K562 (cell line): ENCODE measurements at regions not wholly inside any gene's neighbourhood (a gene's known extent, or its start where the extent isn't known, plus 50 kb on each side); places are given as distances from the start of the nearest gene placed in this dataset.
"Not testable (repeated sequence)": the region's sequence is repeated elsewhere in the genome, so short reads cannot be mapped to it uniquely, and the experiment has no call there.

Source experiments
- ATAC-seq: fragments of 200-7000 bp; cut with Tn5 transposase; 3 replicates; pipeline ENCODE4 v1.9.1; 2020; ENCODE audit warnings: moderate library complexity
- BruUV-seq: library from RNA; stranded (reverse); fragments of 400-500 nt; replicated peaks from 2 replicates; lab custom pipeline; 2021; lab: Mats Ljungman, UMichigan
- CTCF ChIA-PET: fragments of 300-600 bp; formaldehyde crosslinking; extraction: SDS; loops from one replicate; lab custom pipeline; 2021; ENCODE audit warnings: low intra/inter-chr PET ratio; lab: Yijun Ruan, JAX
- POLR2A ChIA-PET: fragments of 300-600, 350-650 bp; sonication (Branson Sonifier 250); formaldehyde crosslinking; extraction: SDS; loops from one replicate; lab custom pipeline; 2021; ENCODE audit warnings: antibody characterized with exemption, inconsistent platforms; lab: Yijun Ruan, JAX
- DNase-seq, 4 experiments: peaks; one replicate each; pipeline versions ENCODE4 v3.0.0 to v3.0.0-alpha.2; 2011 to 2018; ENCODE audit warnings: low spot score in 3 of 4, mixed read lengths in 3 of 4; ENCODE audit errors: extremely low read depth in 1 of 4
- FAIRE-seq: peaks from 2 replicates; lab custom pipeline; 2011; peaks lifted over from hg19 to GRCh38; lab: Jason Lieb, UNC
- H2AFZ ChIP-seq: 2 replicates; pipeline ENCODE4 v1.6.0; 2011; ENCODE audit warnings: low read depth, low read length, control low read depth, inconsistent platforms
- H3K27ac ChIP-seq: fragments of 200-600 bp; 3 replicates; pipeline ENCODE4 v1.8.0; 2011; ENCODE audit warnings: low read depth, mild to moderate bottlenecking, control low read depth, inconsistent platforms, low read length, moderate library complexity, mixed read lengths; ENCODE audit errors: extremely low read depth
- H3K27me3 ChIP-seq, 2 experiments: fragments of 300-600 bp in 1 of 2; 2 replicates in 1 of 2; 3 replicates in 1 of 2; pipeline versions ENCODE4 v1.6.0 to v1.8.0; 2011; ENCODE audit warnings: inconsistent platforms in 2 of 2, low read length in 2 of 2, mild to moderate bottlenecking in 1 of 2, mixed read lengths in 1 of 2, moderate library complexity in 1 of 2; ENCODE audit not compliant: control insufficient read depth in 2 of 2, insufficient read depth in 2 of 2
- H3K36me3 ChIP-seq: fragments of 300-600 bp; 3 replicates; pipeline ENCODE4 v1.8.0; 2011; ENCODE audit warnings: mild to moderate bottlenecking, low read length, inconsistent platforms; ENCODE audit not compliant: control insufficient read depth, insufficient read depth
- H3K4me1 ChIP-seq, 2 experiments: fragments of 200-600 bp in 1 of 2; replicated peaks in 1 of 2; 2 replicates in 1 of 2; 3 replicates in 1 of 2; pipeline versions ENCODE4 v1.5.1 to v1.8.0; 2011; ENCODE audit warnings: inconsistent platforms in 2 of 2, low read length in 2 of 2, mild to moderate bottlenecking in 1 of 2, mixed read lengths in 1 of 2, moderate library complexity in 1 of 2; ENCODE audit not compliant: control insufficient read depth in 2 of 2, insufficient read depth in 2 of 2
- H3K4me2 ChIP-seq: 2 replicates; pipeline ENCODE4 v1.6.1; 2011; ENCODE audit warnings: low read length, control low read depth, inconsistent platforms, mixed read lengths; ENCODE audit not compliant: insufficient read depth
- H3K4me3 ChIP-seq: fragments of 200-600 bp; sonication (generic), shearing (Covaris generic); 2 replicates; pipeline ENCODE4 v1.5.1; 2016; ENCODE audit warnings: control low read depth, inconsistent platforms
- H3K79me2 ChIP-seq: fragments of 200-600 bp; 3 replicates; pipeline ENCODE4 v1.8.0; 2011; ENCODE audit warnings: low read length, inconsistent platforms; ENCODE audit not compliant: control insufficient read depth, insufficient read depth
- H3K9ac ChIP-seq, 2 experiments: 2 replicates each; pipeline versions ENCODE4 v1.6.0 to v1.6.1; 2011; ENCODE audit warnings: low read depth in 2 of 2, low read length in 2 of 2, control low read depth in 1 of 2, inconsistent platforms in 1 of 2, mild to moderate bottlenecking in 1 of 2, mixed read lengths in 1 of 2; ENCODE audit not compliant: insufficient read depth in 1 of 2
- H3K9me1 ChIP-seq: one replicate; pipeline ENCODE4 v1.6.0; 2011; ENCODE audit warnings: inconsistent platforms, mild to moderate bottlenecking, low read length, moderate library complexity; ENCODE audit not compliant: control insufficient read depth, insufficient read depth
- H3K9me3 ChIP-seq: replicated peaks from 2 replicates; pipeline ENCODE4 v1.5.1; 2011; ENCODE audit warnings: low read depth, low read length, inconsistent platforms; ENCODE audit not compliant: control insufficient read depth, insufficient read depth
- H4K20me1 ChIP-seq: replicated peaks from 2 replicates; pipeline ENCODE4 v1.6.1; 2011; ENCODE audit warnings: low read length, inconsistent platforms, mixed read lengths; ENCODE audit not compliant: control insufficient read depth, insufficient read depth
- ATF7 ChIP-seq: fragments of 450-650 bp; IDR thresholded peaks from 2 replicates; pipeline ENCODE4 v1.7.1; 2014; ENCODE audit warnings: mild to moderate bottlenecking, moderate library complexity
- CBX1 ChIP-seq: sonication (generic); IDR thresholded peaks from 2 replicates; pipeline ENCODE4 v1.6.1; 2016; ENCODE audit warnings: antibody characterized with exemption, low read depth, mild to moderate bottlenecking
- CCAR2 ChIP-seq: fragments of 200-400 bp; formaldehyde crosslinking; IDR thresholded peaks from 2 replicates; pipeline ENCODE4 v1.6.1; 2017; ENCODE audit warnings: mild to moderate bottlenecking, low read depth, low read length
- FOXK2 ChIP-seq, 2 experiments: fragments of 450-650 bp; IDR thresholded peaks in 1 of 2; conservative IDR thresholded peaks in 1 of 2; 2 replicates each; pipeline ENCODE4 v1.6.1; 2016; ENCODE audit warnings: low read depth in 2 of 2, mild to moderate bottlenecking in 1 of 2
- STAG1 ChIP-seq: sonication (generic); formaldehyde crosslinking; IDR thresholded peaks from 2 replicates; pipeline ENCODE4 v1.5.0; 2020; ENCODE audit warnings: missing genetic modification reagents, borderline replicate concordance
- TCF7 ChIP-seq: sonication (generic); IDR thresholded peaks from 2 replicates; pipeline ENCODE4 v1.6.1; 2016; ENCODE audit warnings: antibody characterized with exemption, borderline replicate concordance
- ZKSCAN3 ChIP-seq: fragments of 250-450 bp; sonication (Bioruptor Pico); IDR thresholded peaks from 2 replicates; pipeline ENCODE4 v1.4.0; 2020
- WGBS: fragments of 100-300 bp; shearing (Covaris generic); methylation state at CpG from one replicate; pipeline ENCODE4 v1.1.6; 2016; ENCODE audit warnings: low coverage, mixed read lengths; ENCODE audit not compliant: insufficient coverage; ENCODE audit errors: missing lambda C conversion rate; 5-methylcytosine and 5-hydroxymethylcytosine counted together
- in situ Hi-C: fragments of 300-500 bp; cut with MboI; formaldehyde crosslinking; loops from 4 replicates; pipeline ENCODE4 v1.15.0; 2018; ENCODE audit warnings: inconsistent platforms, mixed read lengths
- intact Hi-C: fragments of 100-400 bp; cut with micrococcal nuclease; formaldehyde crosslinking; loops from 2 replicates; pipeline ENCODE4 v1.14.2; 2022

GRCh38 chr2:160621748-160622147 is 128.1 kb upstream of the RBMS1 start:
- BruUV-seq, result no TSS peak

DNA sequence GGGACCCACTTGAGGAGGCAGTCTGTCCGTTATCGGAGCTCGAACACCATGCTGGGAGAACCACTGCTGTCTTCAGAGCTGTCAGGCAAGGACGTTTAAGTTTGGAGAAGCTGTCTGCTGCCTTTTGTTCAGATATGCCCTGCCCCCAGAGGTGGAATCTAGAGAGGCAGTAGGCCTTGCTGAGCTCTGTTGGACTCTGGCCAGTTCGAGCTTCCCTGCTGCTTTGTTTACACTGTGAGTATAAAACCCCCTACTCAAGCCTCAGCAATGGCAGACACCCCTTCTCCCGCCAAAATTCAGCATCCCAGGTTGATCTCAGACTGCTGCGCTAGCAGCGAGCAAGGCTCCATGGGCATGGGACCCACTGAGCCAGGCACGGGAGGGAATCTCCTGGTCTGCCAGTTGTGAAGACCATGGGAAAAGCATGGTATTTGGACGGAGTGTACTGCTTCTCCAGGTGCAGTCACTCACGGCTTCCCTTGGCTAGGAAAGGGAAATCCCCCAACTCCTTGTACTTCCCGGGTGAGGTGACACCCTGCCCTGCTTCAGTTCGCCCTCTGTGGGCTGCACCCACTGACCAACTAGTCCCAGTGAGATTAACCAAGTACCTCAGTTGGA is 134.5 kb upstream of the RBMS1 start:
- H3K79me2 ChIP-seq, H3K4me3 ChIP-seq, H3K4me1 ChIP-seq, H3K27ac ChIP-seq, in situ Hi-C loops, H4K20me1 ChIP-seq, ATAC-seq, DNase-seq, H2AFZ ChIP-seq, H3K9ac ChIP-seq, H3K9me3 ChIP-seq, BruUV-seq, H3K36me3 ChIP-seq, CTCF ChIA-PET, H3K27me3 ChIP-seq, intact Hi-C loops, H3K4me2 ChIP-seq, H3K9me1 ChIP-seq, FAIRE-seq, POLR2A ChIA-PET: not testable (repeated sequence)
- 3% methylated on average over 12 of the region's 13 CpGs for WGBS

More at GRCh38 chr2:160621748-160622147, 128.1 kb upstream of the RBMS1 start:
- Histone ChIP-seq H3K27me3 (no peaks in the 10 kb centered on the region), H3K27ac (no peak overlapping the region), H3K36me3 (no peaks in the 10 kb centered on the region), H3K4me3 (no peak overlapping the region), H3K9me1 (no peaks in the 10 kb centered on the region), H3K4me1 (no peaks in the 10 kb centered on the region), H4K20me1 (no peaks in the 10 kb centered on the region), H3K79me2 (no peaks in the 10 kb centered on the region), H3K9ac (no peak overlapping the region), H3K9me3 (no peaks in the 10 kb centered on the region), H3K4me2 (no peak overlapping the region), H2AFZ (no peak overlapping the region)
- DNase-seq (no peak), FAIRE-seq (no peak), ATAC-seq (no peak)
- in situ Hi-C loops, result no loop called here
- ChIA-PET POLR2A (no interaction called here), CTCF (no interaction called here)
- 4% methylated on average over 1 of the region's 1 CpG for WGBS
- intact Hi-C loops, result no loop called here
- TF ChIP-seq FOXK2 (conservative IDR thresholded peaks at IDR 0.05 in 1 of 2, IDR thresholded peaks at IDR 0.05 in 1 of 2; ENCODE audit: low read depth in 2 of 2) (no peak), CCAR2 (no peak), TCF7 (no peak), ZKSCAN3 (CRISPR knock-in tag) (no peak), ATF7 (no peak), STAG1 (no peak), CBX1 (no peak)
